IPS-15b (cell line): ENCODE measurements at regions not wholly inside any gene's neighbourhood (a gene's known extent, or its start where the extent isn't known, plus 50 kb on each side); places are given as distances from the start of the nearest gene placed in this dataset.
"Not testable (repeated sequence)": the region's sequence is repeated elsewhere in the genome, so short reads cannot be mapped to it uniquely, and the experiment has no call there.

ENCODE experiments used
- H3K27me3 ChIP-seq: one replicate; pipeline ENCODE4 v1.6.1; 2013; ENCODE audit warnings: low read length; ENCODE audit not compliant: control insufficient read depth, insufficient read depth
- H3K36me3 ChIP-seq: one replicate; pipeline ENCODE4 v1.6.1; 2013; ENCODE audit warnings: low read length; ENCODE audit not compliant: control insufficient read depth, insufficient read depth
- H3K4me1 ChIP-seq: one replicate; pipeline ENCODE4 v1.6.1; 2013; ENCODE audit warnings: mild to moderate bottlenecking, low read length; ENCODE audit not compliant: control insufficient read depth, insufficient read depth
- H3K4me3 ChIP-seq: one replicate; pipeline ENCODE4 v1.5.1; 2013; ENCODE audit warnings: low read depth, low read length
- H3K9ac ChIP-seq: one replicate; pipeline ENCODE4 v1.6.1; 2013; ENCODE audit warnings: low read depth, mild to moderate bottlenecking, low read length
- H3K9me3 ChIP-seq: one replicate; pipeline ENCODE4 v1.6.1; 2013; ENCODE audit warnings: mild to moderate bottlenecking, low read length; ENCODE audit not compliant: control insufficient read depth, insufficient read depth

DNA sequence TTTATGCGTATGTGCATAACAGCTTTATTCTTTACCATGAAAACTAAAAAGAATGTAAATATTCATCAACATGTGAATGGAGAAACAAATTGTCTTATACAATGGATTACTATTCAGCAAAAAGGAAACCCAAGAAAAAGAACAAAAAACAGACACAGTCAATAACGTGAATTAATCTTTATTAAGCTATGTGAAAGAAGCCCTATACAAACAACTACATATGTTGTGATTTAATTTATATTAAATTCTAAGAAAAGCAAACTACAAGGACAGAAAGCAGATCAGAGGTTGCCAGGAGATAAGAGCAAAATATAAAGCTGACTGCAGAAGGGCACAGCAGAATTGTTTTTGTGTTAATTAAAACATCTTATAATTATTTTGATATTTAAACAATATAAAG lies 756.4 kb upstream of the MBL2 start:
- H3K27me3 ChIP-seq = no peaks in the 10 kb centered on the region
- no peak overlapping the region for H3K4me3 ChIP-seq
- no peak overlapping the region for H3K9ac ChIP-seq
- no peaks in the 10 kb centered on the region for H3K36me3 ChIP-seq
- no peaks in the 10 kb centered on the region for H3K4me1 ChIP-seq
- no peaks in the 10 kb centered on the region for H3K9me3 ChIP-seq

DNA sequence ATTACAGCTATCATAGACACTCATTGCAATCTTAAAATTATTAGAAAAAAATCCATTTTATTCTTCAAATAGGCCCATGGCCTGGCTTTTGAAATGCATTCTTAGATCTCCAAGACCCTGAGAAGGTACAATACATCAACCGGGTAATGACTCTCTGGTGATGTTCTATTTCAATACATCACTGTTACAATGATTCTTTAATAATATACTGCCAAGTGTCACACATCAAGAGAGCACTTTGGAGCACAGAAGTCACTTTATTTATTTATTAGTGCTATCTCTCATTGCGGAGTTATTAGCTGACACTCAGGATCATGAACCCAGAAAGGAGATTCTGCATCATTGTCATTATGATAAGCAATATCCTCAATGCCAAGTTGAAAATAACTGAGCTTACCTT lies 748.5 kb upstream of the MBL2 start:
- peaks cover 5% of the 10 kb centered on the region for H3K9me3 ChIP-seq

DNA sequence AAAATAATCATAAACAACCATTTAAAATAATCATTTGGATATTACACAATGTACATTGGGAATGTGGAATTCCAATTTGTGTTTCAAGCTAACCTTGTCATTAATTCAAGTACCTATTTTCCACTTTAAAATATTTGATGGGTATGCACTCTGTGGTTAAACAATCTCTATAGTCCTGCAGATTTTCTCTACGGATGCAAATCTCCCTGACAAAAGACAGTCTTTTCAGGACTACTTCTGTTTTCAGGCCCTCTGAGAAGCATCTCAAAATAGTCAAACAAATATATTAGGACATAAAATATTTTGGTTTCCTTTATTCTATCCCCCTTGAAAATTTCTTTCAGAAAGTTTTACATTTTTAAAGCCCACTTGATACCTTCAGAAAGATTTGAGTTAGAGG lies 735.6 kb upstream of the MBL2 start:
- Histone ChIP-seq H3K4me3 (no peak overlapping the region), H3K9me3 (no peaks in the 10 kb centered on the region), H3K4me1 (peaks cover 9% of the 10 kb centered on the region), H3K9ac (no peak overlapping the region), H3K36me3 (no peaks in the 10 kb centered on the region), H3K27me3 (no peaks in the 10 kb centered on the region)

More for the DNA sequence above, 748.5 kb upstream of the MBL2 start:
- no peaks in the 10 kb centered on the region for H3K27me3 ChIP-seq
- no peak overlapping the region for H3K4me3 ChIP-seq
- no peaks in the 10 kb centered on the region for H3K4me1 ChIP-seq
- no peaks in the 10 kb centered on the region for H3K36me3 ChIP-seq
- H3K9ac ChIP-seq = no peak overlapping the region

DNA sequence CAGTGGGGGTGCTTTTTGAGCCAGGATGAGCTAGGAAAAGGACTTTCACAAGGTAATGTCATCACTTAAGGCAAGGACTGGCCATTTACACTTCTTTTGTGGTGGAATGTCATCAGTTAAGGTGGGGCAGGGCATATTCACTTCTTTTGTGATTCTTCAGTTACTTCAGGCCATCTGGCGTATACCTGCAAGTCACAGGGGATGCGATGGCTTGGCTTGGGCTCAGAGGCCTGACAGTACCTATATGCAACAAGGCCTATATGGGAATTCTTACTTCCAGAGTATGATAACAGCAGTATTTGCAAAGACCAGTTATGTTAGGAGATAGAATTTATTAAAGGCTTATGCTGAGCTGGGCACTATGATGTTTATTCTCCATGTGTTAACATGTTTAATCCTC lies 731.9 kb upstream of the MBL2 start:
- not testable (repeated sequence) for H3K4me1 ChIP-seq

DNA sequence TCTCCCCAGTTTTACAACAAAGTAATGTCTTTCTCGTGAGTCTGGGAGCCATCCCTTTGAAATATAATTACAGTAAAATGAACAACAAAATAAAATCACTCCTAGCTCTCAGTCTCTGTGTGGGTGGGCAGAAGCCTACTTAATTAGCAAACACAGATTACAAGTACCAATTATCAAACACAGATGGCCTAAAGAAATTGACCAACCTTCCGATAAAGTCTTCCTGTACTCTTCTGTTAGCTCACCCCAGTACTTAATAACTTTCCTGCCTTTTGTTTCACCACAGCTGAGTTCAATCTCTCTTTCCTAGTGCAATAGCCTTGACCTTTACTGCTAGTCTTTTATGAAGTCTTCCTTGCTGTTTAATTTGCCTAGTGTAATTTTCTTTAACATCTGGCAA lies 719.2 kb upstream of the MBL2 start:
- Histone ChIP-seq H3K36me3 (peaks cover 5% of the 10 kb centered on the region), H3K9ac (no peak overlapping the region), H3K9me3 (no peaks in the 10 kb centered on the region), H3K4me3 (no peak overlapping the region), H3K4me1 (peaks cover 6% of the 10 kb centered on the region), H3K27me3 (no peaks in the 10 kb centered on the region)

More for the DNA sequence above, 731.9 kb upstream of the MBL2 start:
- not testable (repeated sequence) for H3K9me3 ChIP-seq, H3K27me3 ChIP-seq, H3K36me3 ChIP-seq, H3K9ac ChIP-seq, H3K4me3 ChIP-seq

DNA sequence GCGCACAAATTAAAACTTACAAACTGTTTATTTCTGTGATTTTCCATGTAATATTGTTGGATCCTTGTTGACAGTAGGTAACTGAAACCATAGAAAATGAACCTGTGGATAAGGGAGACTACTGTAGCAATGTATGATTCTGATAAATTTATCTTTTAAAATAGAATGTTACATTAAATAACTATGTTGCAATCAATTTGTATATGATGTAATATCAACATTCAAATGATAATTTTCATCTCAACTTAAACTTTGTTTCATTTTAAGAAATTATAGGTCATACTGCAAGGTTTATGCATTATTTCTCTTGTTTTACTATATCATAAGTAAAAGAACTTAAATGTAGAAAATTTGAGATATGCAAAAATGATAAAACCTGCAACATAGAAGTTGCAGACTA lies 718.0 kb upstream of the MBL2 start:
- peaks cover 5% of the 10 kb centered on the region for H3K36me3 ChIP-seq
- H3K27me3 ChIP-seq = no peaks in the 10 kb centered on the region
- peaks cover 6% of the 10 kb centered on the region for H3K4me1 ChIP-seq
- no peak overlapping the region for H3K4me3 ChIP-seq
- peaks cover 5% of the 10 kb centered on the region for H3K9me3 ChIP-seq
- no peak overlapping the region for H3K9ac ChIP-seq

DNA sequence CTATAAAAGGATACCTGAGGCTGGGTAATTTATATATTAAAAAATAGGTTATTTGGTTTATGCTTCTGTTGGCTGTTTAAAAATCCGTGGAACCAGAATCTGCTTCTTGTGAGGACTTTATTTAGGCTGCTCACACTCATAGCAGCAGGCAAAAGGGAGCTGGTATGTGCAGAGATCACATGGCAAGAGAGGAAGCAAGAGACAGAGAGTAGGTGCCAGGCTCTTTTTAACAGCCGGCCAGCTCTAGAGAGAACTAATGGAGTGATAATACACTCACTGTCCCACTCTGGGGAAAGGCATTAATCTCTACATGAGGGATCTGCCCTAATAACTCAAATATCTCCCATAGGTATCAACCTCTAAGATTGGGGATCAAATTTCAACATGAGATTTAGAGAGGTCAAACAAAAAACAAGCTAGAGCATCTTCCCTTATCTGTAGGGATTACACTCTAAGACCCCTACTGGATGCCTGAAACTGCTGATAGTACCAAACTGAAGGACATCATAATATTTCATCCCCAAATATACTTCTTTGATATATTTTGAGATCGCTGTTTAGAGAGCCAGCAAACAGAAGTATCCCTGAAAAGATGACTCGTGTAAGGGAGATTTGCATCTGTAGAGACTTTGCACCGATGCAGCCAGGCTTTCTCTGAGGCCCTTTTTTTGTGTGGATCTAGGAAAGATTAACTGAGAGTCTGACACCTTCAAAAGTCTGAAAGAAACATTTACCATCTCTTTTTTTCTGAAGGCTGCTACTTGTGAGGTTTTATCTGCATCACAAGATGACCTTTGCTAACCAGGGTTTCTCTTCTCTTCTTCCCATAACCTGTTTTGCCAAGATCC lies 717.0 kb upstream of the MBL2 start:
- Histone ChIP-seq H3K9me3 (peaks cover 6% of the 10 kb centered on the region), H3K9ac (no peak overlapping the region), H3K27me3 (no peaks in the 10 kb centered on the region), H3K4me3 (no peak overlapping the region), H3K4me1 (peaks cover 6% of the 10 kb centered on the region), H3K36me3 (peaks cover 5% of the 10 kb centered on the region)

DNA sequence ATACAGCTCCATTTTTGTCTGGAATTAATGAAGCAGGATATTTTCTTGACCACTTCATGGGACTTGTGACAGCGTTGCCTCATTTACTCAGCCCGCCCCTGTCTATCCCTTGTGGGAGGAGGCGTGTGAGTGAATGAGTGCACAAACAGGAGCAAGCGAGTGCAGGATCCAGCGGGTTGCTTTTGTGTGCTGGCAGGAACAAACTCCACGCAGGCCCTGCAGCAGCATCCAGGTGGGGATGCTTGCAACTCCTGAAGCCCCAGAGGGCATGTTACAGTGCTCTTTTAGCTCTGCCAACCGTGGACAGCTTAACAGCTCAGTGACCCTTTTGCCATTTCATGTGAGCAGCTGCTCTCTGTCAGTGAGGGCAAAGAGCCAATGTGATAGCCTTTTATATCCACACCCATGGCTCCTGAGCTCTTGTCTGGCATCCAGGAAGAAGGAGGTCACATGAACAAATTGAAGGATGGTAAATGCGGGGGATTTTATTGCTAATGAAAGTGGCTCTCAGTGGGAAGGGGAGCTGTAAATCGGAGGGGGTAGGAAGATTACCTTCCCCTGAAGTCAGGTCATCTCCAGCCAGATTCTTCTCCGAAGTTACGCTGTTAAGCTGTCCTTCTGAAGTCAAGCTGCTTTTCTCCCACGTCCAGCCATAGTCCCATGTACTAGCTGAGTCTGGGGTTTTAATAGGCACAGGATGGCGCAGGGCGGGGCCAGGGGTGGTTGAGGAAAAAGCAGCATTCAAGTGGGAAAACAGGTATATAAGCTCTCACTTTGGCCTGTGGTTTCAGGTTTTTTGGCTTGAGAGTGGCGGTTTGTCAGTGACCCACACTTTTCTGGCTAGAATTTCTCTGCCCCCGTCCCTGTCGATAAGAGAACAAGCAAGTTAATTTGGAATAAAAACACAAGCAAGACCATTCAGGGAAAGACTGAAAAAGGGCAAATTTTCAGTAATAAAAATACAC lies 714.7 kb upstream of the MBL2 start:
- H3K9ac ChIP-seq = no peak overlapping the region
- H3K36me3 ChIP-seq = peaks cover 5% of the 10 kb centered on the region
- peaks cover 4% of the 10 kb centered on the region for H3K4me1 ChIP-seq
- no peak overlapping the region for H3K4me3 ChIP-seq
- H3K27me3 ChIP-seq = no peaks in the 10 kb centered on the region
- H3K9me3 ChIP-seq = peaks cover 15% of the 10 kb centered on the region

DNA sequence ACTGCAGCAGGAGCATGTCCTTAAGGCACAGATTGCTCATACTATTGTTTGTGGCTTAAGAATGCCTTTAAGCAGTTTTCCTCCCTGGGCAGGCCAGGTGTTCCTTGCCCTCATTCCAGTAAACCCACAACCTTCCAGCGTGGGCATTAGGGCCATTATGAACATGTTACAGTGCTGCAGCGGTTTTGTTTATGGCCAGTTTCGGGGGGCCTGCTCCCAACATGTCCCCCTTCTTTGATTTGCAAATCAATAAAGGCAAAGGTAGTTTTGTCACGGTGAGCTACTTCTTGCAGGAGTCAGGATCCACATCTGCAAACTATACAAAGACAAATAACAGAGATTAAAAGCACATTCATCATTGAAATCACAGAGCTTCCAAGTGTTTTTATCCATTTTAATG lies 712.8 kb upstream of the MBL2 start:
- not testable (repeated sequence) for H3K4me3 ChIP-seq, H3K27me3 ChIP-seq, H3K36me3 ChIP-seq, H3K4me1 ChIP-seq, H3K9ac ChIP-seq
- H3K9me3 ChIP-seq = peaks cover 15% of the 10 kb centered on the region

DNA sequence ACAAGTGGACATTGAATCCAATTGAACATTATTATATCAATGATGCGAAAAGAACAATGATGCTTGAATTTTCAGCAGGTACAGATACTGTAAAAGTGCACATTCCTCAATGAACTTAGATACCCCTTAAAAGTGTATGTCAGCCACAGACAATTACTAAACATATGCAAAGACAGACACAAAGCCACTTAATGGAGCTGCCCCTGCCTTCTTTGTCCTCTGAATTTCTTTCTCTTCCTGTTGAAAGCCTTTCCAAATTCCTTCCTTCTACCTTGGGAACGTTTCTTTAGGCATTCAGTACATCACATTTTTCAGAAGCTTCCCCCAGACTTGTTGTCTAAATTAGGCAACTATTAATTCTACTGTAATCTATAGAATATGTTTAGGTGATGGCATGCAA lies 706.8 kb upstream of the MBL2 start:
- Histone ChIP-seq H3K27me3 (no peaks in the 10 kb centered on the region), H3K9me3 (peaks cover 7% of the 10 kb centered on the region), H3K4me3 (no peak overlapping the region), H3K36me3 (no peaks in the 10 kb centered on the region), H3K4me1 (peaks cover 12% of the 10 kb centered on the region), H3K9ac (no peak overlapping the region)

DNA sequence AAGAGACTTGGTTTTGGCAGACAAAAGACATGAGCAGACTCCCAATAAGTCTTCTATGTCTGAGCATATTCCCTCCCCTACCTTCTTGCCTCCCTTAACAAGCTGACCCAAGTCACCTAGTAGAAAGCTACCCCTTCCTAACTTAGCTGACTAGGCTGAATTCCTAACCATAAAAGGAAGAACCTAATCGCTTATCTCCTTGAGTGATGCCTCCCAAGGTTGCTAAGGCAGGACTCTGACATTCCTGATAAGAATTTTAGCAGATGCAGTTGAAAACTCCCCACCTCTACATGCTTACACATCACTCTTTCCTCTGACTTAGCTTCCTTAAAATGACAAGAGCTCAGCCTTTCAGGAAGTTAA lies 704.7 kb upstream of the MBL2 start:
- Histone ChIP-seq H3K4me3 (no peak overlapping the region), H3K27me3 (no peaks in the 10 kb centered on the region), H3K4me1 (peaks cover 12% of the 10 kb centered on the region), H3K9me3 (no peaks in the 10 kb centered on the region), H3K9ac (no peak overlapping the region), H3K36me3 (no peaks in the 10 kb centered on the region)
